Brain pericyte (primary cell): ENCODE measurements at regions not wholly inside any gene's neighbourhood (a gene's known extent, or its start where the extent isn't known, plus 50 kb on each side); places are given as distances from the start of the nearest gene placed in this dataset.

ENCODE experiments used
- DNase-seq: peaks from one replicate; pipeline ENCODE4 v3.0.0-alpha.2; 2012; ENCODE audit warnings: low read depth, low spot score

DNA sequence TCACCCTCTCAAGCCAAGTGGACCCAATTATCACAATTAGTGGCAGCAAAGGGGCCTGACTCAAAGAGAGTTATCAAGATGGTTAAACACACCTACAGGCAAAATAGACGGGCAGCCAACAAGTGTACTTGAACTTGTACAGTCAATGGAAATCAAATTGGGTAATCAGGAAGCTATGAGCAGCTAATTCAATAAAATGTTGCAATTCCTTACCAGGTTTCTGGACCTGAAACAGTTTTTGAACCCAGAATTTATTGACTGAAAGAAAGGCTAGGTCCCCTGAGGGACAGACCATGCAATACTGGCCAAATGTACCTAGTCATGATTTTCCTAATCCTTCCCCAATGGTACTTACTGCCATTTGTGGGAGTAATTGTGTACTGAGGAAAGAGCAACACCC lies 679.8 kb downstream of the EPM2A start:
- DNase-seq: no peak

DNA sequence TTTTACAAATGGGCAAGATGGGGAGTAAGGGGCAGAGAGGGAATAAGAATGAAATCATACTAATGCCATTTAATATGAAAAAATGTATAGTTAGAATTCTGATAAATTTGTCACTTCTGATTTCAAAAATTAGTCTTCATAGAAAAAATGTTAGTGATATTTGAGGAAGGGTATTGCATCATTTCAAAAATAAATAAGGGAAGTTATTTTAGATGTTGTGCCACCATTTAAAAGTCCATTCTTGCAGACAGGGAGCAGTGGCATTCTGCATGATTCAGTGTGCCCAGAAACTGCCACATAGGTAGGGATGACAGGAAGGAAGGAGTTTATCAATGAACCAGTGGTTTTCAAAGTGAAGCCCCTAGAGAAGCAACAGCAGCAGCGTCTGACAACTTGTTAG lies 674.6 kb downstream of the EPM2A start:
- DNase-seq: no peak

DNA sequence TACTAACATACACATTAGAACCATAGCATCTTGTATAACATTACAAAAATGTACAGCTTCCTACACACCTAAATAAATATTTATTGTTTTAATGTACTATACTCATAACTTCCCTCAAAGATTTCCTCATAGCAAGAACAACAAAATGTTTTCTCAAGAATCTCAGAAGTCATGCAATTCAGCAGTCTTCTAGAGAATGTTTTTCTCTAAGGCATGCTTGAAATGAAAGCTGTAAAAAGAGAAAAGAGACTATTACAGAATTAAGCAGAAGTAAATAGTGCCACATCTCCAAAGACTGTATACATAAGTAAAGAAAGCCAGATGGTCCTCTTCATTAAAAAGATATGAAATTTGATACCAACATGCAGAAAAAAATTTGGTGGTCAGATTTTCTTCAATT lies 672.2 kb downstream of the EPM2A start:
- no peak for DNase-seq

DNA sequence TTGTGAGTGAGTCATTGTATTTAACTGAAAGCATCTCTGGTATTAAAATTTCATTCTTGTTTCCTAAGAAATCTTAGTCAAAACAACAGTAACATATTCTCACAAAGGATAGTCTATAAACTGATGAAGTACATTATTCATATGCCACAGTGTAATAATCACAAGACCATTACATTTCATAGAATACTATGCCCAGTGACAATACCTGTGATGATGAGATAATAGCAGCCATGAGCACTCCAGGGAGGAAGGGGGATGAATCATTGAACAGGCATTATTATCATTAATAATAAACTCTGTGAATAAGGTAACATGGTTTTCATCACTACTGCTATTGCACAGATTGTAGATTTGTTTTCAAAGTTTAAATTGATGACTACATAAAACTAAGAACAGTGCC lies 667.9 kb downstream of the EPM2A start:
- DNase-seq: no peak

DNA sequence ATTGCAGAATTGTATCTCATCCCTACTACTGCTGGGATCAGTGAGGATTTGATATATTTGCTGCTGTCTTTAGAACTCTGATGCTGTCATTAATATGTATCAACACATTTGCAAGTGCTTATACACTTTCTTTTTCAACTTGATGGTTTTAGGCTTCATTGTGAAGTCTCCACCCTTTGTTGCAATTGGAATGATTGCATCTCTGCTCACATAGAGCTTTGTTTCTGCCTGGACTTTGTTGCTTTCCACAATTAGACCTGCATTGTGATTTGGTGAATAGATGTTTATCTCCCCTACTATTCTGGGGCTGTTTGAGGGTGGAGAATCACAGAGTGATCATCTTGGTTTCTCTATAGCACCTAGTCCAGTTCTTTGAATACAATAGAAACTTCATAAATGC lies 666.7 kb downstream of the EPM2A start:
- no peak for DNase-seq

DNA sequence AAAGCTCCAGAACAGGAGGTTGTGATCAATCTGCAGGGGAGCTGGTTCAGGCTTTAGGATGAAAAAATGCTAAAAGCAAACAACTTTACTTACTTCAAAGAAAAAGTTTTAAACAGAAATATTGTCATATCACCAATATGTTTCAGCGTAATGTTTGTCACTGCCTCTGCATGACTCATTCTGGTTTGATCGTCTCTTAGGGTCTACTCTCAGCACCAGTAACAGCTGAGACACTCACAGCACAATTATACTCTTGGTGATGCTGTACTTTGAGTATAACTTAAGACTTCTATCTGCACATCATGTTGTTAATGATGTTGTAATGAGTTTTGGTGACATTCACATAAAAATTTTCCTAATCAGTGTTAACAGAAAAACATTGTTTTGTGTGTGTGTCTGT lies 665.4 kb downstream of the EPM2A start:
- DNase-seq: no peak

DNA sequence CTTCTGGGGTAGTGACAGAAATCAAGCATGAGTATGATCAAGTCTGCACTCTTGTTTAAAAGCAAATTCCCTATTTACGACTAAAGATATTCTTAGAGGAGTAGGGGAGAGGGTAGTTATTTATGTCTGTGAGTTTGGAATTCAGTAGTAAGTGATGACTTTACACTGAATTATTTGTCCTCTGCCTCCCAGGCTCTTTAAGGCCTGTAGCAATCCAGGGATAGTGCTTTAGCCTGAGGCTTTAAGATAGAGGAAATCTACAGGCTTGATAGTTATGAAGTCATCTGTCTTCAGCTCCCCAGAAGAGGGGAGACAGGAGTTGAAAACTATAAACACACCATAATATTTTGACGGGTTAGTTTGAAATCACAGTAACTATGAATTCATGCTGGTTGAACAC lies 664.5 kb downstream of the EPM2A start:
- DNase-seq: no peak

DNA sequence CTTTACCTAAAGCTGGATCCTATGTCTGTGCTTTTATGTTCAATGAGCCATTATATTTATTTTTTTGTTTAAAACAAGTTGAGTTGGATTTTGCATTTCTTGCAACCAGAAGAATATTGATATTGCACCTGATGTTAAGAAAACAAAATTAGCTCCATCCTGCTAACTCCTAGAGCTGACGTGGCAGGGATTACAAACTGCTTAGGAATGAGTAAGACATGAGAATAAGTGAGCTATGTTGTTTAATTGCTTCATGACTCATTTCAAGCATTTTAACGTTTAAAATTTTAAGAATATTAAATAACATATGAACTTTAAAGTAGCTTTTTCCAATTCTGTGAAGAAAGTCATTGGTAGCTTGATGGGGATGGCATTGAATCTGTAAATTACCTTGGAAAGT lies 663.5 kb downstream of the EPM2A start:
- DNase-seq: no peak

DNA sequence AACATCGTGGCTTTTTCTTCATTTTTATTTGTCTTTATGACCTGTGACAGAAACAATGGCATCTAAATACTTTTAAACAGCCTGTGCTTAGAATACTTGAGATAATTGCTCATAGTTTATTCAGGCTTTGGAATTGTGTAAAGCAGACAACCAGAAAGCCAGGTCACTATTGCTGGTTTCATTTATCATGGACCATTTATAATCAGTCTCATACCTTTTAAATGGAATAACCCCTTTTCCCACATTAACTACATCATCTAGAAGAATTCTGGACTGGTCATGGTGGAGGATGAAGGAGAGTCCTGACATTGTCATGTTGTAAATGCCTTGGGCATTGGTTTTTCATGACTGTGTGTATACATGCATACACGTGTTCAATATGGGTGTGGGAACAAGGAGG lies 661.5 kb downstream of the EPM2A start:
- no peak for DNase-seq

DNA sequence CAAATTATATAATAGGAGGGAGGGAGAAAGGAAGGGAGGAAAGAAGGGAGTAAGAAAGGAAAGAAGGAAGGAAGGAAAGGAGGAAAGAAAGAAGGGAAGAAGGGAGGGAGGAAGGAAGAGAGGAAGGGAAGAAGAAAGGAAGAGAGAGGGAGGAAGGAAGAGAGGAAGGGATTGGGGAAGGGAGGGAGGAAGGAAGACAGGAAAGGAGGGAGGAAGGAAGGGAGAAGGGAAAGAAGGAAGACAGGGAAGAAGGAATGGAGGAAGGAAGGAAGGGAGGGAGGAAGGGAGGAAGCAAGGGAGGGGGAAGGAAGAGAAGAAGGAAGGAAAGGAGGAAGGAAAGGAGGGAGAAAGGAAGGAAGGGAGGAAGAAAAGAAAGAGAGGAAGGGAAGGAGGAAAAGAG lies 660.5 kb downstream of the EPM2A start:
- DNase-seq: no peak

DNA sequence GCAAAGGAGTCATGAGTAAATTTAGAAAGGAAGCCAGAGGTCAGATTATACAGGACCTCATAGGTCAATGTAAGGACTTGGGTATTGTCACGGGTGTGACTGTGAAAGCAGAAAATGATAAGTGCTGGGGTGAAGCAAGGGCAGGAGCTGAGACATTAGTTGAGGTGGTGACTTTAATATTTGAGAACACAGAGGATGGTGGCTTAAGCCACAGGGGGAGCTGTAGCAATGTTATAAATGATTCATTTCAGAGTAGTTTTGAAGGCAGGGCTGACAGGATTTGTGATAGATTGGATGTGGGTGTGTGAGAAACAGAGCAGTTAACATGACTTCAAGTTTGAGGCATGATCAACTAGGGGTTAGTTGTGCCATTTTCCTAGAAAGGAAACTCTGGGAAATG lies 659.9 kb downstream of the EPM2A start:
- DNase-seq: no peak

DNA sequence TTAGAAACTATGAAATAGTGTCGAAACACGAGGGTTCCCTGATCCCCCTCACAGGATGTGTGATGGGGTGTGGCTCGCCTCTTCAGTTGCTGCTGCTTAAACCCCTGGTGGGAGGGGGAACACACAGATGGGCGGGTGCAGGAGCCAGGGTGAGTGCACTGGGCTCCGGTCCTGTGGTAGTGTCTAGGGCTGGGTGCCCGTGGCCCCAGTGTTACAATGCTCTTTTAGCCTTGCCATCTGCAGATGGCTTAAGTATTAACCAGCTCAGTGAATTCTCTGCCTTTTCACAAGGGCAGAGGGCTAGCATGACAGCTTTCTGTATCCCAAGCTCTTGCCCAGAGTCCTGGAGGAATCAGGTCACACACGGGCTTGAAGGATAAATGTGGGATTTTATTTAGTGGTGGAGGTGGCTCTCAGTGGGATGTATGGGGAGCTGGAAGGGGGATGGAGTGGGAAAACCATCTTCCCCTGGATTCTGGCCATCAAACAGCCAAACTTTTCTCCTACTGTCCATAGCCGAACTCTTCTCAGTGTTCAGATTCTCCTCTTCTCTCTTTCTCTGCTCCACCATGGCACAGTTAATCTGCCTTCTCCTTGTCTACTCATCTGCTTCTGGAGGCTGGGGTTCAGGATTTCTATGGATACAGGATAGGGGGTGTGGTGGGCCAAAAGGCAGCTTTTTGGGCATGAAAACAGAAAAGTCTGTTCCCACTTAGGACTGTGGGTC lies 659.0 kb downstream of the EPM2A start:
- DNase-seq: no peak

DNA sequence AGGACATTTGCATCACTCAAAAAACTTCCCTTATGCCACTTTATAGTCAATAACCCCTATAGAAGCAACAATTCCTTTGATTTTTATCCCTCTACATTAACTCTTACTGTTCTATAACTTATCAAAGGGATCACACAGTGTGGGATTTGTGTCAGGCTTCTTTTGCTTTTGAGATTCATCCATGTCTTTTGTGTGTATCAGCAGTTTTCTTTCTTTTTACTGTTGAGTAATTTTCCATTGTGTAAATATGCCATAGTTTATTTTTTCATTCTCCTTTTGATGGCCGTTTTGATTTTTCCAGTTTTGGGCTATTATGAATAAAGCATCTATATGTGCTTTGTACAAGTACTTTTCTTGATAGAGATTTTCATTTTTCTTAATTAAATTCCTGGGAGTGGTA lies 657.9 kb downstream of the EPM2A start:
- DNase-seq: no peak

DNA sequence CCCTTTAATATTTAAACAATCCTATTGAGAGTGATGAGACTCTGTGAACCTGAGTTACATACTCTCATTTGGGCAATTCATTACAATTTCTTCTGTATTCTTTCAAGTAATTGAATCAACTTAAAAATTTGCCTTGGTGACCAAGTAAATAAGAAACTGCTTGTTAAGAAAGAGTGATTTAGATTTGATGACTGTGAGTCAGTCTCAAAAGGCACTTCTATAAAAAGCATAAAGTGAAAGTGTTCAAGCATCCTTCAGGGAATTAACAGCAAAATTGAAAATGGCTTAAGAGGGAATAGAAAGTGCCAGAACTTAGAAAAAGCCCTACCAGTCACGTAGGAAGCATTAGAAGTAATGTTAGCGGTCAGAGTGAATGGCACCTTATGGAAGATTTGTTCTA lies 654.7 kb downstream of the EPM2A start:
- no peak for DNase-seq

DNA sequence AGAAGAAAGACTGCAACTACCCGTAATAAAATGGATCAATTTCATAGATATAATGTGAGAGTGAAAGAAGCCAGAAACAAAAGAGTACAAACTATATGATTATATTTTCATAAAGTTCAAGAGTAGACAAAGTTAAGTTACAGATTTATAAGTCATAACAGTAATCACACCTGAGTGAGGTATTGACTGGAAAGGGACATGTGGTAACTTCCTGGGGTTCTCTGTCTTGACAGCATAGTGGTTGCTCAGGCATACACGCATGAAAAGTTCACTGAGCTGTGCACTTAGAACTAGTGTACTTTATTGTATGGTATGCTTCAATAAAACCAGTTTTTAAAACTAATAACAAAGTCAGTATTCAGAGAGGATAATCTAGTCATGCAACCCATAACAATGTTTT lies 653.6 kb downstream of the EPM2A start:
- DNase-seq: no peak

DNA sequence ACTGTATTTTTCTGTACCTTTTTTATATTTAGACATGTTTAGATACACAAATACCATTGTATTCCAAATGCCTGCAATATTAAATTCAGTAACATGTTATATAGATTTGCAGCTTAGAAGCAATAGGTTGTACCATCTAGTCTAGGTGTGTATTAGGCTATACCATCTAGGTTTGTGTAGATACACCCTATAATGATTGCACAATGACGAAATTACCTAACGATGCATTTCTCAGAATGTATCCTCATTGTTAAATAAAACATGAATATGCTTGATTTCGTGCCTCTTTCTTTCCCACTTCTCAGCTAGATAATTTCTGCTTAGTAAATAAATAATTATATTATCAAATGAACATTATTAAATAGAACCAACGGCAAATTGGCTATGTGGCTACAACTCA lies 653.0 kb downstream of the EPM2A start:
- no peak for DNase-seq

DNA sequence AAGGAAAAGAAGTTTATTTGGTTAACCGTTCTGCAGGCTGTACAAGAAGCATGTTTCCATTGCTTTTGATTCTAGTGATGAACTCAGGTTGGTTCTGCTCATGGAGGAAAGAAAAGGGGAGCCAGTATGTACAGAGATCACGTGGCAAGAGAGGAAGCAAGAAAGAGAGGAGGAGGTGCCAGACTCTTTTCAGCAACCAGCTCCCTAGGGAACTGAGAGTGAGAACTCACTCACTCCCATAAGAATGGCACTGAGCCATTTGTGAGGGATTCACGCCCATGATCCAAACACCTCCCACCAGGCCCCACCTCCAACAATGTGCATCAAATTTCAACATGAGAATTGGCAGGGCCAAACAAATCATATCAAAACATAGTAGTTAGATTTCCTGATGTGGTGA lies 649.1 kb downstream of the EPM2A start:
- DNase-seq: no peak

DNA sequence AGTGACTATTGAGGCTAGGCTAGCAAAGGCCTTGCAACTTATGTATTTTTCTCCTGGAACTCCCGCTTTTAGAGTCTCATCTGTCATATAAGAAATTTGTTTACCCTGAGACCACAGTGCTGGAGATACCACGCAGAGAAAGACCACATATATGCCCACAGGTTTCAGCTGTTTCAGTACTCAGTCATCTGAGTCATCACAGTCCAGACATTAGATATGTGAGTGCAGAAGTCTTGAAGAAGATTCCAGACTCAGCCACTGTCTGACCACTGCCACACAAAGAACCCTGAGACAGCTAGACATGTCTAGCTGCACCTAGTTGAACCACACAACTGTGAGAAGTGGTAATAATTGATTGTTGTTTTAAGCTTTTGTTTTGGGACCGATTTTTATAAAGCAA lies 648.3 kb downstream of the EPM2A start:
- DNase-seq: no peak

DNA sequence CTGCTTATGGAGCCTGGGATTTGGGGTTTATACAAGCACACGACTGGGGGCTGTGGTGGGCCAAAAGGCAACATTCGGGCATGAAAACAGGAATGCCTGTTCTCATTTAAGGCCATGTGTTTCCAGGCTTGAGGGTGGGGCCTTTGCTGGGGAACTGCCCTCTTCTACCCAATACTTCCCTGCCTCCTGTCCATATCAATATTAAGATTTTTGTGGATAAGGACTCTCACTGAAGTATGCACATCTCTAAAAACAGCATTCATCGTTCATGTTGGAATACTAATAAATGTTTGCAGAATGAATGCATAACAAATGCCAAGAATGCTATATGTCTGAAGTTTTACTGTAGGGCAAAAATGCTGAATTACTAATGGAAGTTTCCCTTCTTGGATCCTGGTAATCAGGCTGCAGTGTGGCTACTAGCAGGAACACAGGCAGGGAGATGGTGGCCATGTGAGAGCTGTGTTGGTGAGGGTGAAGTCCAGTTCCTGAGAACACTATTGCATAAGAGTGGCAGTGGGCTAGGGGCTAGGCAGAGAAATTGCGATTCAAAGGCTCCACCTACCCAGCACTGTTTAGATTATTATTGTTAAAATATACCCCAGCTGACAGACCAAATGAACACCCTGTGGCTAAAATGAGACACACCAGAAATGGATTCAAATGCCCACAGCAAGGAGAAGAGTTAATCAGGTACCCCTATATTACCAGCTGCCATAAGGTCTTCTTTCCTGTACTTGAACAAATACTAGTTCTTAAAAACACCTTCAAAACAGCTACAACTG lies 644.3 kb downstream of the EPM2A start:
- no peak for DNase-seq

DNA sequence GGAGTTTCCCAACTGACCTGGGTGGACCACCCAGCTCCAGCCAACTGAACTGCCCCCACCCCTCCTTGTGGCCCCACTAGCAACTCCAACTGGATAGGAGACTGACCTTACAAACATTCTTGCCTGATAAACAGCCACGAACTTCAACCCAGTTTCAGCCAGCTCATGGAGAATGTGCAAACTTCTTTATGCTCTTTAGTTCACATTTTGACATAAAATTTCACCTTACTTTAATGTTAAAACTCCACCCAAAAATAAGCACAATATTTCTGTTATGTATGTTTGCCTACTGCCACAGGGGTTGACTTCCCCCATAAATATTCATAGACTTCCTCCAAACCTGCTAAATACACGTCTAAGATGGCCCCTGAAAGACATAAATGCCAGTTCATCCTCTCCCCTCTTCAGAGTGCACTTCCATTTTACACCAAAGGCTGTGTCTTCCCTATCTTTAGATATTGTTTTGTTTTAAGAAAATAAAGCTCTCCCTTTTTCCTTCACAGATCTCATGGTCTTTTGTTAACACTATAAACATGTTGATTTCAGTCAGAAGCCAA lies 643.7 kb downstream of the EPM2A start:
- DNase-seq: no peak

DNA sequence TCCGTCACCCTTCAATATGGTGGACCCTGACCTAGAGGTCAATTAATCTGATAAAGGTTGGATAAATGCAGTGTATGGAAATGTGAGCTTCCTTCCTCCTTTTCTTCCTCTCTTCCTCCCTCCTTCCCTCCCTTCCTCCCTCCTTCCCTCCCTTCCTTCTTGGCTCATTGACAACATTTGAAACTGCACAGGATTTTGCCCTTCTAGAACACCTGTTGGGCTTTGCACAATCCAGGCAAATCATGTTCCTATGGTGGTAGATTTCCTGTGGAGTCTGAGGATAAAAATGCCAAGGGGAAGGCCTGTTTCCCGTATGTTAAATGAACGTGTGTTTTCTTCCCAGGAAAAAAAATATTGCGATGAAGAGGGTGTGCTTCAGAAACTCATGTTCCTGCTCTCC lies 642.8 kb downstream of the EPM2A start:
- DNase-seq: no peak

DNA sequence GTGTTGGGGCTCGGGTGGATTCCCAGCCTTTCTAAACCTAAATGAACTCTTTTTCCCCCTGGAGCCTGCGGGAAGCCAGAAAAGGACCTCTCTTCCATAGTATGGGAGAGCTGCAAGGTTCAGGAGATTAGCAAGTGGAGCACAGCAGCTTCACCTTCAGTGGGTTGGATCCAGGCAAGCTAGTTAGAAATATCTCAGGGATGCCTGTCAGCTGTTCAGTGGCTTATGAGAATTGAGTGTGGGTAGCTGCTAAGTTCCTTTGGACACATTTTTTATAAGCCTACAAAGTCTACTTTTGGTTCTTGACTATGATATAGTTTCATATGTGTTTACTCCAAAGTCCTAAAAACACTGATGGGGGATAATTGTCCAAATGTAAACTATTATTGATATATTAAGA lies 642.1 kb downstream of the EPM2A start:
- no peak for DNase-seq

DNA sequence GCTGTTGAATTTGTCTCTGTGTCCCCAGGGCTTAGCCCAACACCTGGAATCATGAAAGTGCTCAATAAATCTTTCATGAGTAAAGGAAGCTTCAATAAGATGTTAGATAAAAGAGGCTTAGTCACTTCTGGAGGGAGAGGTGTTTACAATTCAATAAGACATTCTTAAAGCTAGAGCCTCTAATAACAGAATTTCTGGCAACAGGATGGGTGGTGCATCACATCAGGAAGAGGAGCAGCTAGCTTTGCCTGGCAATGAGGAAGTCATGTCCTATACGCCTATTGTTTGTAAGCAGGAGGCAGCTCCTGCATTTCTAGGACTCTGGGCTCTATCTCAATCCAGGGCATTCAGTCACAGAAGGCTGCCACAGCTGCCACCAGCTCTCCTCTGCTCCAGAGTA lies 638.5 kb downstream of the EPM2A start:
- DNase-seq: no peak
